SK-N-SH (cell line): ENCODE measurements at regions not wholly inside any gene's neighbourhood (a gene's known extent, or its start where the extent isn't known, plus 50 kb on each side); places are given as distances from the start of the nearest gene placed in this dataset.

ENCODE experiments used
- CTCF ChIA-PET: fragments of 300-600, 350-600 bp; formaldehyde crosslinking; extraction: SDS; loops from one replicate; lab custom pipeline; 2021; lab: Yijun Ruan, JAX
- POLR2A ChIA-PET: fragments of 350-600 bp; sonication (Branson Sonifier 250); formaldehyde crosslinking; extraction: SDS; loops from one replicate; lab custom pipeline; 2020; ENCODE audit warnings: antibody characterized with exemption, inconsistent platforms; lab: Yijun Ruan, JAX
- DNase-seq: peaks from one replicate; pipeline ENCODE4 v3.0.0; 2012
- H2AFZ ChIP-seq: fragments of 200-600 bp; sonication (generic); 2 replicates; pipeline ENCODE4 v1.8.1; 2016; ENCODE audit warnings: antibody characterized with exemption, mild to moderate bottlenecking, low read depth
- H3F3A ChIP-seq: fragments of 200-600 bp; sonication (generic); replicated peaks from 2 replicates; pipeline ENCODE3; 2016; ENCODE audit warnings: antibody characterized with exemption, mild to moderate bottlenecking; ENCODE audit not compliant: insufficient read depth
- H3K27ac ChIP-seq, 2 experiments: fragments of 200-500 bp in 1 of 2; fragments of 200-600 bp in 1 of 2; sonication (Bioruptor generic) in 1 of 2; sonication (generic), shearing (Covaris generic) in 1 of 2; 2 replicates each; pipeline versions ENCODE4 v1.5.1 to v1.6.1; 2014 to 2016; ENCODE audit warnings: low read depth in 2 of 2, inconsistent platforms in 1 of 2, low read length in 1 of 2, mild to moderate bottlenecking in 1 of 2, mixed read lengths in 1 of 2
- H3K27me3 ChIP-seq: fragments of 200-600 bp; sonication (generic), shearing (Covaris generic); 2 replicates; pipeline ENCODE4 v1.6.1; 2016; ENCODE audit warnings: mixed run types; ENCODE audit not compliant: insufficient read depth
- H3K36me3 ChIP-seq, 2 experiments: fragments of 200-500 bp in 1 of 2; fragments of 200-600 bp in 1 of 2; sonication (Bioruptor generic) in 1 of 2; sonication (generic) in 1 of 2; replicated peaks in 1 of 2; 2 replicates each; pipeline versions ENCODE3 to v1.5.1; 2014 to 2016; ENCODE audit warnings: low read length in 1 of 2, mild to moderate bottlenecking in 1 of 2; ENCODE audit not compliant: insufficient read depth in 2 of 2, control insufficient read depth in 1 of 2
- H3K4me1 ChIP-seq, 2 experiments: fragments of 200-500 bp in 1 of 2; fragments of 200-600 bp in 1 of 2; sonication (Bioruptor generic) in 1 of 2; sonication (generic), shearing (Covaris generic) in 1 of 2; 2 replicates each; pipeline versions ENCODE4 v1.5.1 to v1.6.1; 2014 to 2016; ENCODE audit warnings: low read depth in 1 of 2, low read length in 1 of 2, mixed run types in 1 of 2; ENCODE audit not compliant: insufficient read depth in 2 of 2, control insufficient read depth in 1 of 2
- H3K4me2 ChIP-seq: fragments of 200-600 bp; sonication (generic), shearing (Covaris generic); 2 replicates; pipeline ENCODE4 v1.6.1; 2017; ENCODE audit warnings: mixed run types
- H3K4me3 ChIP-seq, 2 experiments: fragments of 200-500 bp in 1 of 2; fragments of 200-600 bp in 1 of 2; sonication (Bioruptor generic) in 1 of 2; sonication (generic), shearing (Covaris generic) in 1 of 2; 2 replicates each; pipeline versions ENCODE4 v1.5.1 to v1.8.1; 2014 to 2016; ENCODE audit warnings: low read depth in 2 of 2, inconsistent platforms in 1 of 2, low read length in 1 of 2, mild to moderate bottlenecking in 1 of 2, mixed read lengths in 1 of 2, moderate library complexity in 1 of 2
- H3K79me2 ChIP-seq: fragments of 200-600 bp; sonication (generic); 2 replicates; pipeline ENCODE4 v1.8.1; 2017; ENCODE audit warnings: mild to moderate bottlenecking; ENCODE audit not compliant: insufficient read depth
- H3K9ac ChIP-seq: fragments of 200-600 bp; sonication (generic); 2 replicates; pipeline ENCODE4 v1.6.1; 2017; ENCODE audit warnings: mixed run types
- H3K9me2 ChIP-seq: fragments of 200-600 bp; sonication (generic); 2 replicates; pipeline ENCODE4 v1.6.1; 2017; ENCODE audit warnings: mixed run types
- H3K9me3 ChIP-seq: fragments of 200-600 bp; sonication (generic); 2 replicates; pipeline ENCODE4 v1.6.1; 2017; ENCODE audit warnings: mixed run types, mild to moderate bottlenecking, moderate library complexity
- H4K20me1 ChIP-seq: fragments of 200-600 bp; sonication (generic); 2 replicates; pipeline ENCODE4 v1.6.1; 2017; ENCODE audit warnings: mild to moderate bottlenecking, mixed run types; ENCODE audit not compliant: insufficient read depth
- CTCF ChIP-seq: fragments of 200-600 bp; sonication (generic); IDR thresholded peaks from 2 replicates; pipeline ENCODE4 v1.6.1; 2017; ENCODE audit warnings: antibody characterized with exemption, mild to moderate bottlenecking, moderate library complexity
- ELF1 ChIP-seq: IDR thresholded peaks from 2 replicates; pipeline ENCODE4 v1.4.0; 2012
- EZH2phosphoT487 ChIP-seq: fragments of 200-600 bp; sonication (generic); IDR thresholded peaks from 2 replicates; pipeline ENCODE4 v1.6.1; 2017; ENCODE audit warnings: low read depth, mixed run types, mild to moderate bottlenecking, antibody characterized with exemption, moderate library complexity, borderline replicate concordance
- FOXJ3 ChIP-seq: sonication (generic); formaldehyde crosslinking; IDR thresholded peaks from 2 replicates; pipeline ENCODE4 v1.5.1; 2020; ENCODE audit warnings: mild to moderate bottlenecking, missing genetic modification reagents
- FOXM1 ChIP-seq: IDR thresholded peaks from 2 replicates; pipeline ENCODE4 v1.4.0; 2012; ENCODE audit warnings: low read depth, mild to moderate bottlenecking
- MAX ChIP-seq: IDR thresholded peaks from 2 replicates; pipeline ENCODE4 v1.4.0; 2012; ENCODE audit warnings: low read depth
- MEF2A ChIP-seq: IDR thresholded peaks from 2 replicates; pipeline ENCODE4 v1.4.0; 2012; ENCODE audit warnings: low read depth, borderline replicate concordance
- NRF1 ChIP-seq: IDR thresholded peaks from 2 replicates; pipeline ENCODE4 v1.6.1; 2012; ENCODE audit warnings: low read depth, mild to moderate bottlenecking, low read length
- POLR2AphosphoS5 ChIP-seq: IDR thresholded peaks from 2 replicates; pipeline ENCODE4 v1.6.1; 2012; ENCODE audit warnings: low read depth, low read length
- RCOR1 ChIP-seq: fragments of 150-350 bp; IDR thresholded peaks from 2 replicates; pipeline ENCODE4 v1.6.1; 2017; ENCODE audit warnings: antibody characterized with exemption, low read length
- REST ChIP-seq: IDR thresholded peaks from 2 replicates; pipeline ENCODE4 v1.6.1; 2012; ENCODE audit warnings: mild to moderate bottlenecking, low read depth, low read length, moderate library complexity
- RFX5 ChIP-seq: IDR thresholded peaks from 2 replicates; pipeline ENCODE4 v1.6.1; 2012; ENCODE audit warnings: mild to moderate bottlenecking, improper control_type of control experiment, low read length
- USF1 ChIP-seq: IDR thresholded peaks from 2 replicates; pipeline ENCODE4 v1.4.0; 2012; ENCODE audit warnings: low read depth, borderline replicate concordance
- WGBS: methylation state at CpG from one replicate; pipeline ENCODE4 v1.1.6; 2017; ENCODE audit warnings: low lambda C conversion rate; 5-methylcytosine and 5-hydroxymethylcytosine counted together
- TF ChIP-seq, protein P1 (sequence below): IDR thresholded peaks from 2 replicates; pipeline ENCODE4; 2012
- TF ChIP-seq, protein P2 (sequence below): fragments of 150-350 bp; IDR thresholded peaks from 2 replicates; pipeline ENCODE4 v1.6.1; 2016; ENCODE audit warnings: mild to moderate bottlenecking, low read depth, low read length
- TF ChIP-seq, protein P3 (sequence below): IDR thresholded peaks from 2 replicates; pipeline ENCODE4 v1.4.0; 2012; ENCODE audit warnings: low read depth, borderline replicate concordance
- TF ChIP-seq, protein P4 (sequence below): fragments of 150-350 bp; IDR thresholded peaks from 2 replicates; pipeline ENCODE4 v1.6.1; 2017; ENCODE audit warnings: antibody characterized with exemption, low read length, low read depth, borderline replicate concordance

DNA sequence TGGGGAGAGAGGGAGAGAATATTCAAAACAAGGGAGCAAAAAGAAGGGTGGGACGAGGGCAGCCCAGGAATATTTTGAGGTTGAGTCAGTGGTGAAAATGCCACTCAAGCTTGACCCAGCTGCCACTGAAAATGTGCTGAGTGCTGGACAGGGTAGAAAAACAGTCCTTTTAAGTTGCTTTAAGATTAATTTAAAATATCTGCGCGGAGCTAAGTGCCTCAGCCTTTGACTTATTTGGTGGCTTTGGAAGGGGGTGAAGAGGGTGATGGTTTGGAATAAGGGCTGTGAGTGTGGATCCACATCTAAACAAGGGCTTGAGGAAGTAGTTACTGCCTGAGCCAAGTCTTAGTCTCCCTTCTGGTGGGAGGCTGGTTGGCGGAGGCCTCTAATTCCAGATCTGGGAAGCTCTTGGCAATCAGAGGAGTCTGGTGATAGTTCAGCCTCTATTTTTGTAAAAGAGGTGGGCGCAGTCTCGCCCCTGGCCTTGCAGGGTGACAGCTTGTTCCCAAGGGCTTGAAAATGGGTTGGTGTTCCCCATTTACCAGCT is 280.8 kb upstream of the ROPN1 start (continued):
- TF ChIP-seq, protein P1, sequence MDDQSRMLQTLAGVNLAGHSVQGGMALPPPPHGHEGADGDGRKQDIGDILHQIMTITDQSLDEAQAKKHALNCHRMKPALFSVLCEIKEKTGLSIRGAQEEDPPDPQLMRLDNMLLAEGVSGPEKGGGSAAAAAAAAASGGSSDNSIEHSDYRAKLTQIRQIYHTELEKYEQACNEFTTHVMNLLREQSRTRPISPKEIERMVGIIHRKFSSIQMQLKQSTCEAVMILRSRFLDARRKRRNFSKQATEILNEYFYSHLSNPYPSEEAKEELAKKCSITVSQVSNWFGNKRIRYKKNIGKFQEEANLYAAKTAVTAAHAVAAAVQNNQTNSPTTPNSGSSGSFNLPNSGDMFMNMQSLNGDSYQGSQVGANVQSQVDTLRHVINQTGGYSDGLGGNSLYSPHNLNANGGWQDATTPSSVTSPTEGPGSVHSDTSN, result no peak
- TF ChIP-seq, all 33 proteins: peak for 0

GRCh38 chr3:124273651-124274050 is 281.7 kb upstream of the ROPN1 start:
- Histone ChIP-seq H2AFZ (no peak overlapping the region), H3K9me3 (no peaks in the 10 kb centered on the region), H3K27me3 (no peaks in the 10 kb centered on the region), H3K36me3 (peaks cover 0 to 8% of the 10 kb centered on the region in 2 experiments), H3K4me2 (no peak overlapping the region), H3F3A (no peaks in the 10 kb centered on the region), H3K9me2 (no peaks in the 10 kb centered on the region), H3K4me3 (no peak overlapping the region), H3K9ac (no peak overlapping the region), H3K79me2 (no peaks in the 10 kb centered on the region), H3K27ac (no peak overlapping the region; a peak in 1 of 4 replicates), H4K20me1 (no peaks in the 10 kb centered on the region), H3K4me1 (peaks cover 5 to 49% of the 10 kb centered on the region in 2 experiments; a peak in 1 of 4 replicates)
- ChIA-PET POLR2A (no interaction called here), CTCF (interaction anchor here (1.2 to 1.6 kb wide), 4 partner anchors 9 to 194 kb away, joined by 3 to 6 read pairs (median 4); no protein-coding TSS in a partner anchor)
- DNase-seq, result no peak
- 93% methylated on average over 3 of the region's 3 CpGs for WGBS
- TF ChIP-seq, protein P2, sequence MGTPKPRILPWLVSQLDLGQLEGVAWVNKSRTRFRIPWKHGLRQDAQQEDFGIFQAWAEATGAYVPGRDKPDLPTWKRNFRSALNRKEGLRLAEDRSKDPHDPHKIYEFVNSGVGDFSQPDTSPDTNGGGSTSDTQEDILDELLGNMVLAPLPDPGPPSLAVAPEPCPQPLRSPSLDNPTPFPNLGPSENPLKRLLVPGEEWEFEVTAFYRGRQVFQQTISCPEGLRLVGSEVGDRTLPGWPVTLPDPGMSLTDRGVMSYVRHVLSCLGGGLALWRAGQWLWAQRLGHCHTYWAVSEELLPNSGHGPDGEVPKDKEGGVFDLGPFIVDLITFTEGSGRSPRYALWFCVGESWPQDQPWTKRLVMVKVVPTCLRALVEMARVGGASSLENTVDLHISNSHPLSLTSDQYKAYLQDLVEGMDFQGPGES, result no peak
- TF ChIP-seq, protein P3, sequence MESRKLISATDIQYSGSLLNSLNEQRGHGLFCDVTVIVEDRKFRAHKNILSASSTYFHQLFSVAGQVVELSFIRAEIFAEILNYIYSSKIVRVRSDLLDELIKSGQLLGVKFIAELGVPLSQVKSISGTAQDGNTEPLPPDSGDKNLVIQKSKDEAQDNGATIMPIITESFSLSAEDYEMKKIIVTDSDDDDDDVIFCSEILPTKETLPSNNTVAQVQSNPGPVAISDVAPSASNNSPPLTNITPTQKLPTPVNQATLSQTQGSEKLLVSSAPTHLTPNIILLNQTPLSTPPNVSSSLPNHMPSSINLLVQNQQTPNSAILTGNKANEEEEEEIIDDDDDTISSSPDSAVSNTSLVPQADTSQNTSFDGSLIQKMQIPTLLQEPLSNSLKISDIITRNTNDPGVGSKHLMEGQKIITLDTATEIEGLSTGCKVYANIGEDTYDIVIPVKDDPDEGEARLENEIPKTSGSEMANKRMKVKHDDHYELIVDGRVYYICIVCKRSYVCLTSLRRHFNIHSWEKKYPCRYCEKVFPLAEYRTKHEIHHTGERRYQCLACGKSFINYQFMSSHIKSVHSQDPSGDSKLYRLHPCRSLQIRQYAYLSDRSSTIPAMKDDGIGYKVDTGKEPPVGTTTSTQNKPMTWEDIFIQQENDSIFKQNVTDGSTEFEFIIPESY, result no peak
- TF ChIP-seq FOXJ3 (CRISPR knock-in tag), result no peak
- TF ChIP-seq POLR2AphosphoS5, result no peak
- TF ChIP-seq REST, result no peak
- TF ChIP-seq EZH2phosphoT487, result no peak
- TF ChIP-seq MAX, result no peak
- TF ChIP-seq NRF1, result no peak
- no peak for TF ChIP-seq RCOR1
- TF ChIP-seq ELF1, result no peak
- no peak for TF ChIP-seq FOXM1
- no peak for TF ChIP-seq MEF2A
- no peak for TF ChIP-seq CTCF
- no peak for TF ChIP-seq USF1
- TF ChIP-seq, protein P4, sequence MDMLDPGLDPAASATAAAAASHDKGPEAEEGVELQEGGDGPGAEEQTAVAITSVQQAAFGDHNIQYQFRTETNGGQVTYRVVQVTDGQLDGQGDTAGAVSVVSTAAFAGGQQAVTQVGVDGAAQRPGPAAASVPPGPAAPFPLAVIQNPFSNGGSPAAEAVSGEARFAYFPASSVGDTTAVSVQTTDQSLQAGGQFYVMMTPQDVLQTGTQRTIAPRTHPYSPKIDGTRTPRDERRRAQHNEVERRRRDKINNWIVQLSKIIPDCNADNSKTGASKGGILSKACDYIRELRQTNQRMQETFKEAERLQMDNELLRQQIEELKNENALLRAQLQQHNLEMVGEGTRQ, result no peak
- no peak for TF ChIP-seq RFX5
